HEK293 (cell line): ENCODE measurements at regions not wholly inside any gene's neighbourhood (a gene's known extent, or its start where the extent isn't known, plus 50 kb on each side); places are given as distances from the start of the nearest gene placed in this dataset.

ENCODE experiments used
- CTCF ChIA-PET: fragments of 350-600 bp; formaldehyde crosslinking; extraction: SDS; loops from one replicate; lab custom pipeline; 2021; ENCODE audit warnings: antibody characterized with exemption; lab: Yijun Ruan, JAX
- POLR2A ChIA-PET: fragments of 300-600 bp; formaldehyde crosslinking; extraction: SDS; loops from one replicate; lab custom pipeline; 2020; ENCODE audit warnings: antibody characterized with exemption, inconsistent platforms; lab: Yijun Ruan, JAX
- H3K27ac ChIP-seq: fragments of 200-500 bp; sonication (Bioruptor generic); 2 replicates; pipeline ENCODE4 v1.5.1; 2014; ENCODE audit warnings: low read depth, low read length, control low read depth, inconsistent platforms; ENCODE audit errors: extremely low read depth
- H3K36me3 ChIP-seq, 2 experiments: fragments of 200-500 bp in 1 of 2; sonication (Bioruptor generic) in 1 of 2; 1 replicate in 1 of 2; 2 replicates in 1 of 2; pipeline ENCODE4 v1.5.1; 2014 to 2017; ENCODE audit warnings: inconsistent platforms in 2 of 2, low read length in 2 of 2; ENCODE audit not compliant: control insufficient read depth in 2 of 2, insufficient read depth in 1 of 2
- H3K4me1 ChIP-seq: fragments of 200-500 bp; sonication (Bioruptor generic); 2 replicates; pipeline ENCODE4 v1.5.1; 2014; ENCODE audit warnings: mild to moderate bottlenecking, low read length, inconsistent platforms; ENCODE audit not compliant: control insufficient read depth, insufficient read depth
- H3K4me3 ChIP-seq: 2 replicates; pipeline ENCODE4 v1.5.1; 2011; ENCODE audit warnings: low read depth, mild to moderate bottlenecking, control low read depth, low read length, moderate library complexity
- H3K9me3 ChIP-seq: fragments of 200-500 bp; sonication (Bioruptor generic); 2 replicates; pipeline ENCODE4 v1.5.1; 2014; ENCODE audit warnings: low read depth, low read length, inconsistent platforms; ENCODE audit not compliant: control insufficient read depth, insufficient read depth
- EGR2 ChIP-seq: fragments of 450-650 bp; formaldehyde crosslinking; IDR thresholded peaks from 2 replicates; pipeline ENCODE4 v1.5.1; 2016; ENCODE audit warnings: low read depth, missing biosample characterization, missing genetic modification characterization
- KLF1 ChIP-seq: fragments of 450-650 bp; formaldehyde crosslinking; IDR thresholded peaks from 2 replicates; pipeline ENCODE4 v1.5.1; 2016; ENCODE audit warnings: missing biosample characterization, missing genetic modification characterization
- KLF10 ChIP-seq: fragments of 450-650 bp; IDR thresholded peaks from 2 replicates; pipeline ENCODE4 v1.5.1; 2018; ENCODE audit warnings: missing biosample characterization, mild to moderate bottlenecking, missing genetic modification characterization
- KLF16 ChIP-seq: fragments of 450-650 bp; formaldehyde crosslinking; IDR thresholded peaks from 2 replicates; pipeline ENCODE4 v1.5.1; 2017; ENCODE audit warnings: missing biosample characterization, missing genetic modification characterization
- OSR2 ChIP-seq: fragments of 450-650 bp; formaldehyde crosslinking; IDR thresholded peaks from 2 replicates; pipeline ENCODE4 v1.5.1; 2016; ENCODE audit warnings: missing biosample characterization, missing genetic modification characterization
- RBAK ChIP-seq: fragments of 450-650 bp; formaldehyde crosslinking; IDR thresholded peaks from 2 replicates; pipeline ENCODE4 v1.5.1; 2016; ENCODE audit warnings: missing biosample characterization, missing genetic modification characterization
- YY1 ChIP-seq: fragments of 450-650 bp; formaldehyde crosslinking; IDR thresholded peaks from 2 replicates; pipeline ENCODE4 v1.5.1; 2018; ENCODE audit warnings: missing biosample characterization, missing genetic modification characterization
- ZBTB21 ChIP-seq: fragments of 450-650 bp; formaldehyde crosslinking; IDR thresholded peaks from 2 replicates; pipeline ENCODE4 v1.5.1; 2017; ENCODE audit warnings: missing biosample characterization, missing genetic modification characterization
- ZBTB26 ChIP-seq: fragments of 450-650 bp; formaldehyde crosslinking; optimal IDR thresholded peaks from 2 replicates; pipeline ENCODE3; 2016; ENCODE audit warnings: missing biosample characterization, mild to moderate bottlenecking, missing genetic modification characterization
- ZNF132 ChIP-seq: fragments of 450-650 bp; formaldehyde crosslinking; IDR thresholded peaks from 2 replicates; pipeline ENCODE4 v1.5.1; 2017; ENCODE audit warnings: missing biosample characterization, missing genetic modification characterization, borderline replicate concordance
- ZNF148 ChIP-seq: fragments of 450-650 bp; formaldehyde crosslinking; IDR thresholded peaks from 2 replicates; pipeline ENCODE4 v1.5.0; 2017; ENCODE audit warnings: missing biosample characterization, missing genetic modification characterization, borderline replicate concordance
- ZNF366 ChIP-seq: fragments of 450-650 bp; formaldehyde crosslinking; conservative IDR thresholded peaks from 2 replicates; pipeline ENCODE4 v1.5.1; 2016; ENCODE audit warnings: missing biosample characterization, missing genetic modification characterization
- ZNF433 ChIP-seq: fragments of 450-650 bp; formaldehyde crosslinking; IDR thresholded peaks from 2 replicates; pipeline ENCODE4 v1.5.1; 2016; ENCODE audit warnings: missing biosample characterization, missing genetic modification characterization, low read depth
- ZNF529 ChIP-seq: fragments of 450-650 bp; formaldehyde crosslinking; IDR thresholded peaks from 2 replicates; pipeline ENCODE4 v1.5.1; 2017; ENCODE audit warnings: missing genetic modification characterization, missing biosample characterization; ENCODE audit not compliant: insufficient replicate concordance
- ZNF561 ChIP-seq: fragments of 450-650 bp; IDR thresholded peaks from 2 replicates; pipeline ENCODE4 v1.5.1; 2018; ENCODE audit warnings: missing biosample characterization, missing genetic modification characterization, borderline replicate concordance
- ZNF658 ChIP-seq: fragments of 450-650 bp; formaldehyde crosslinking; IDR thresholded peaks from 2 replicates; pipeline ENCODE4; 2016; ENCODE audit warnings: missing biosample characterization, missing genetic modification characterization
- ZNF660 ChIP-seq: fragments of 450-650 bp; IDR thresholded peaks from 2 replicates; pipeline ENCODE4 v1.5.1; 2018; ENCODE audit warnings: missing biosample characterization, mild to moderate bottlenecking, missing genetic modification characterization
- ZNF677 ChIP-seq: fragments of 450-650 bp; IDR thresholded peaks from 2 replicates; pipeline ENCODE4 v1.5.0; 2018; ENCODE audit warnings: missing biosample characterization, mild to moderate bottlenecking, missing genetic modification characterization, moderate library complexity
- ZSCAN5A ChIP-seq: fragments of 450-650 bp; formaldehyde crosslinking; IDR thresholded peaks from 2 replicates; pipeline ENCODE4 v1.5.1; 2016; ENCODE audit warnings: missing biosample characterization, missing genetic modification characterization
- TF ChIP-seq, protein P1 (sequence below): IDR thresholded peaks from 2 replicates; pipeline ENCODE4 v1.6.1; 2011; ENCODE audit warnings: mild to moderate bottlenecking, low read depth, low read length, borderline replicate concordance

DNA sequence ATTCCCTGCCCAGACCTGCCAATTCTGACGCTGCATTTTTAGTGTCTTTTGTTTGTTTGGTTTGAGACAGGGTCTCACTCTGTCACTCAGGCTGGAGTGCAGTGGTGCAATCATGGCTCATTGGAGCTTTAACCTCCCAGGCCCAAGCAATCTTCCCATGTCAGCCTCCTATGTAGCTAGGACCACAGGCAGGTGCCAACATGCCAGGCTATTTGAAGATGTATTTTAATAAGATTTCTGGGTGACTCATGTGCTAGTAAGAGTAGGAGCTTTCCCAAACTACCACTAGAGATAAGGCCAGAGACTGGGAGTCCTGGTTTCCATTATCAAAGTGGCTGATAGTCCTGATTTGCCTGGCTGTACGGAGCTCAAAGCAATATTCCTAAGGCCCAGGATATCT, 693.3 kb downstream of the MED13L start:
- POLR2A ChIA-PET, result no interaction called here
- H3K9me3 ChIP-seq, result no peaks in the 10 kb centered on the region
- CTCF ChIA-PET, result no interaction called here
- H3K4me1 ChIP-seq, result no peaks in the 10 kb centered on the region
- no peaks in the 10 kb centered on the region for H3K36me3 ChIP-seq
- H3K27ac ChIP-seq, result no peak overlapping the region
- TF ChIP-seq ZNF433, result no peak
- TF ChIP-seq OSR2 (tag by site-specific recombination), result no peak
- TF ChIP-seq RBAK (tag by site-specific recombination), result no peak
- TF ChIP-seq ZBTB26 (tag by site-specific recombination), result no peak
- no peak for TF ChIP-seq KLF10 (tag by site-specific recombination)
- no peak for TF ChIP-seq ZNF677 (tag by site-specific recombination)
- TF ChIP-seq ZBTB21 (tag by site-specific recombination), result no peak
- no peak for TF ChIP-seq ZNF658 (tag by site-specific recombination)
- no peak for TF ChIP-seq ZNF148
- no peak for TF ChIP-seq ZNF660 (tag by site-specific recombination)
- no peak for TF ChIP-seq EGR2 (tag by site-specific recombination)
- TF ChIP-seq YY1 (tag by site-specific recombination), result no peak
- TF ChIP-seq ZNF561, result no peak
- no peak for TF ChIP-seq ZNF132
- TF ChIP-seq KLF16 (tag by site-specific recombination), result no peak
- TF ChIP-seq ZNF529 (tag by site-specific recombination), result no peak
- TF ChIP-seq, protein P1, sequence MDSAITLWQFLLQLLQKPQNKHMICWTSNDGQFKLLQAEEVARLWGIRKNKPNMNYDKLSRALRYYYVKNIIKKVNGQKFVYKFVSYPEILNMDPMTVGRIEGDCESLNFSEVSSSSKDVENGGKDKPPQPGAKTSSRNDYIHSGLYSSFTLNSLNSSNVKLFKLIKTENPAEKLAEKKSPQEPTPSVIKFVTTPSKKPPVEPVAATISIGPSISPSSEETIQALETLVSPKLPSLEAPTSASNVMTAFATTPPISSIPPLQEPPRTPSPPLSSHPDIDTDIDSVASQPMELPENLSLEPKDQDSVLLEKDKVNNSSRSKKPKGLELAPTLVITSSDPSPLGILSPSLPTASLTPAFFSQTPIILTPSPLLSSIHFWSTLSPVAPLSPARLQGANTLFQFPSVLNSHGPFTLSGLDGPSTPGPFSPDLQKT, result no peak
- H3K4me3 ChIP-seq, result no peak overlapping the region

GRCh38 chr12:115583591-115583990, 693.9 kb downstream of the MED13L start:
- H3K4me1 ChIP-seq, result no peaks in the 10 kb centered on the region
- H3K27ac ChIP-seq, result no peak overlapping the region
- no peak overlapping the region for H3K4me3 ChIP-seq
- H3K36me3 ChIP-seq, result no peaks in the 10 kb centered on the region
- POLR2A ChIA-PET, result no interaction called here
- CTCF ChIA-PET, result no interaction called here
- TF ChIP-seq ZBTB21 (tag by site-specific recombination) (no peak), ZSCAN5A (no peak), ZNF366 (no peak), KLF1 (no peak)
- TF ChIP-seq, all 188 proteins: peak for 0
- H3K9me3 ChIP-seq, result no peaks in the 10 kb centered on the region
